Activated T-cell treated with anti-CD3 and anti-CD28 coated beads for 48 hours (primary cell): ENCODE measurements at regions not wholly inside any gene's neighbourhood (a gene's known extent, or its start where the extent isn't known, plus 50 kb on each side); places are given as distances from the start of the nearest gene placed in this dataset.

Experiments used
- DNase-seq: peaks from one replicate; pipeline ENCODE4 v3.0.0-alpha.2; 2020; ENCODE audit warnings: low read depth

DNA sequence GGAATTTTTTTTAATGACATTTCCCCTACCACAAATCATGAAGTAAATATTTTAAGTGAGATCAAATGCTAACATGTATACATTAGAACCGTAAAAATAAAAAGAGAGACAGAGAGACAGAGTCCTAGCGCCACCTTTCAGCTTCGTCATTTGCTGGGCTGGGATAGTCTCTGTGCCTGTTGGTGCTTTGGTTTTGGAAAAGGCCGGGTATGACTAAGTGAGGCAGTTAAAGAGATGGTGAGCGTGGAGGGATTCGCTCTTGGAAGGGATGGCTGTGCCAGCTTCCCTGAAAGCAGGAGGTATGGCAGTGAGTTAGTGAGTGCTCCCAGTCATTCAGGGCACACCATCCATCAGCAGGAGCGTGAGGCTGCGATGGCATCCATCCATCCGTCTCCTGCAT is 729.6 kb upstream of the WWC1 start:
- DNase-seq, result no peak

- DNase-seq, result no peak
Observed at GRCh38 chr5:167564275-167564674, 727.2 kb upstream of the WWC1 start.

GRCh38 chr5:167565189-167565954 is 726.1 kb upstream of the WWC1 start:
- DNase-seq, result no peak

DNA sequence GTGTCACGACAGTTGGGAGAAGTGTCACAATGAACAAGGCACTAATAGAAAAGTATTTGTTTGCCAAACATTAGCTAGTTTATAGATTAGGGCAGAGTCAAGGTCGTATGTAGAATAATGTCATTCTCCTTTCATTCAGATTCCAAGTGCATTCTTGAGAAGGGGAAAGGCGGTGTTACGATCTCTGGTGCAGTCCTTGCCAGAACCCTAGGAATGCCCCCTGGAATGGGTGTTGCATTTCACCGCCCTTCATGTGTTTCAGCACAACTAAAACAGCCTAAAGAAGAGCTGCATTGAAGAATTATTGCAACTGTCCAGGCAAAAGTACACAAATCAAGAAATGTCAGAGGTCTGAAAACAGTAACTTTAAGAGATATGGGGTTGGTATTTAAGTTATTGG is 721.0 kb upstream of the WWC1 start:
- no peak for DNase-seq

DNA sequence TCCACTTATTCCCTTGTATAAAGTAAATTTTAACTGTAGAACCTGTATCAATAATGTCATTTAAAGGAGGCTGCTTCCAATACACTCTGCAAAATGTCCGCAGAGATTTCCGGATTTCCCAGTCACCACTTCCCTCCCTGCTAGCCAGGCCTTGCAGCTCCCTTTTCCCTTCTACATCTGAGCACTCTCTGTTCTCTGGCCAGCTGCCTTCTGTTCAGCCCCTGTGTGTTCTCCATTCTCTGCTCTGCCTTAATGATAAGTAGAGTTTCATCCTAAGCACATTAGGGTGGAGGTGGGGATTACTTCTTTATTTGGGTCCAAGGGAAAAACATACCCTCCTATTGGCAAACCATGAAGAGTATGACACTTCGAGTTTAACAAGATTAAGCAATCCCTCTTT is 719.6 kb upstream of the WWC1 start:
- DNase-seq, result no peak

DNA sequence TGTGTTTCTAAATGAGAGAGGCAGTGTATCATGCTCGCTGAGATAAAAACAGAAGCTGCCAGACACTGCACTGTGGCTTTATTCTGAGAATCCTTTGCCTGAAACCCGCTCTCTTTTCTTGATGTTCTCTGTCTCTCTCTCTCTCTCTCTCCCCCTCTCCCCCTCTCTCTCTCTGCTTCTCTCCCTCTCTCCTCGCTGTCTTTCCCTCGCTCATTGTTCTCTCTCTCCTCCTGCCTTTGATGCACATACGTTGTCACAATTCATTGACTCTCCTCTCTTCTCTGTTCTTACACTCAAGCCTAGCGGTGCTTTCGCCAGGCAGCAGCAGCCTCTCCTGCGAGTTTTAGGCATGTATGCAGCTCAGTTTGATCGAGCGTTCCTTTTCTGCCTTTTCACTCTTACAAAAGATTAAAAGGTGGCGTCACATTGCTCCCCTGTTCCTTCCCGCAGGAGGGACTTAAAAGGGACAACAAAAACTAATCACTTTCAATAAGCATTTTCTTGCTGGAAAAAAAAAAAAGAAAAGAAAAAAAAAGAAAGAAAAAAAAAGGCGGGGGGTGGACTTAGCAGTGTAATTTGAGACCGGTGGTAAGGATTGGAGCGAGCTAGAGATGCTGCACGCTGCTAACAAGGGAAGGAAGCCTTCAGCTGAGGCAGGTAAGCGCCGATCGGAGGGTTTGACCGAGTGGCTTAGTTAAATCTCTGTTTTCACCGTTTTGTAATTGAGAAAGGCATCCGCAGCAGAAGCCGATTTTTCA is 717.9 kb upstream of the WWC1 start:
- DNase-seq, result no peak

GRCh38 chr5:167574464-167574863 is 717.0 kb upstream of the WWC1 start:
- DNase-seq, result no peak

GRCh38 chr5:167575330-167575729 is 716.1 kb upstream of the WWC1 start:
- DNase-seq, result no peak

DNA sequence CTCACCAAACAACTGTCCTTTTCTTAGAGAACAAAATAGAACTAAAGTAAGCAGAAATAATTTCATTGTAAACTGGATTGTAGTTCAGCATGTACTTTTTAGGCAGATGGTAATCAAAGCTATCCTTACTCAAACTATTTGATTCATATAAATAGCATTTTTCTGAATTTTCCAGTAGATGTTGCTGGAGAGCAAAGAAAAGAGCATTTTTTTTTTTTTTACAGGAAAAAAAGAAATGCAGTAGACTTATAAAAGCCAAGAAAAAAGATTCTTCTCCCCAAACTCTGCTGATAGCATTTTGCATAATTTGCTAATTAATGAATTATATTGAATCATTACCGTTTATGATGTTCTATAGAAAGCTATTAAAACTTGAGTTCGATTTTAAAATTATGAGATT is 715.3 kb upstream of the WWC1 start:
- no peak for DNase-seq

DNA sequence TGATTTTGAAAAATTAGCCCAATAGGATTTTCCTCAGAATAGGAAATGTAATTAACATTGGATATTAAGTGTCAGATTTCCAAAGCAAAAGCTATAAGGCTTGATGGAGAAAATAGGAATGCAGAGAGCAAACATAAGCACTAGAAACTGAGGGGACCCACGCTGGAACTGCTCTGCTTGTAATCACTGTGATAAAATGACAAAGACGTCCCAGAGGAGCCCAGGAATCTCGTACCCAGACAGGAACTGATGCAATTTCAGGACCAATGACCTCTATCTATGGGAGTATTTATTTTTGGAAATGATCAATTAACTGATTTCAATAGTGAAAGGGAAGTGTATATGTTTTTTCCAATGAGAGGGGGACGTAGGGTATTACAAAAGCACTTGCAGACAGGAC is 714.5 kb upstream of the WWC1 start:
- no peak for DNase-seq

DNA sequence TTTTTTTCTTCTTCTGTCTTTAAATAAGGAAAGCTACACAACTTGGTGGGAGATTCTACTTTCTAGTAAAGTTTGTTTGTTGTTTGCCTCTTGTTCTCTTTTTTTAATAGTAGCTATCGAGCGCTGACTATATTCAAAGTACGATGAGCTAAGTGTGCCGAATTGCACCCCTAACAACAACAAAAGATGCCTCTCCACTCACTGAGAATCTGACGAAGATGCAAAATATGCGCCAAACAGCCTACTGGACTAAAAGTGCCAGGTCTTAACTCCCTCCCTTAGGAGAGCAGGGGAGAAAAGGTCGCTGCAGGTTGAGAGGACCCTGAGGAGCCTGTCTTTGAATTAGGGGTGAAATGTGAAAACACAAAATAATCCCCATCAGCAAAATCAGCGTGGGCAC is 713.8 kb upstream of the WWC1 start:
- no peak for DNase-seq

- no peak for DNase-seq
Observed at GRCh38 chr5:167578977-167579692, 712.3 kb upstream of the WWC1 start.

DNA sequence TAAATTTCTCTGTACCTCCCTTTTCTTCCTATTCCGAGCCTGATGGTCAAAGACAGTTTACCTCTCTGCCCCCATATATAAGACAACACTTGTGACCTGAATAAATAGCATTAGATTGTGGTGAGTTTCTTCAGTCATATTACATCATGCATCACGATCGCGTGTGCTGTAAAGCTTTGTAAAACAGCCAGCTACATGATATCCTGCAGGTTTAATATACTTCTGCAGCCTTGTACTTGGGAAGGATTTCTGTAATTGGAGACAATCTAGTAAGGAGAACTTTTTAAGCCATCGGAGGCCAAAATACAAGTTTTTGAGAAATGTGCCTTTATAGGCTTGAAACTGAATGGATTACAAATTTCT is 711.8 kb upstream of the WWC1 start:
- DNase-seq, result no peak

GRCh38 chr5:167580608-167581007 is 710.8 kb upstream of the WWC1 start:
- no peak for DNase-seq

- DNase-seq, result no peak
Observed at GRCh38 chr5:167582283-167582682, 709.2 kb upstream of the WWC1 start.

DNA sequence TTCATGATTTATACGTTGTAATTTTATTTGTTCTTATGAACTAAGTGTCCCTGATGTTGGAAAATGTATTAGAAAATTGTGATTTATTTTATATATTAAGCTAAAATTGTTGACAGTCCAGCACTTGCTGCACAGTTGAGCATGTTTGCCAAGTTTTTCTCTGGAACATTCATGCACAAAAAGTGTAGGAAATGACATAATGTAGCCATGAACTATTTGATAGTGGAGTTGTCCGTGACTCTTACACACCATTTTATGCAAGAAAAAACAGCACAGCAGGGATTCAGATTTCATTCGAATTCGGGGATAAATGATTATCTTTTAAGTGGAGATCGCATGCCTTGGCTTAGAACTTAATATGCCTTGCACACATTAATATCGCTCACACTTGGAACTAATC is 708.6 kb upstream of the WWC1 start:
- DNase-seq, result no peak

- no peak for DNase-seq
Observed at GRCh38 chr5:167585184-167585583, 706.3 kb upstream of the WWC1 start.

DNA sequence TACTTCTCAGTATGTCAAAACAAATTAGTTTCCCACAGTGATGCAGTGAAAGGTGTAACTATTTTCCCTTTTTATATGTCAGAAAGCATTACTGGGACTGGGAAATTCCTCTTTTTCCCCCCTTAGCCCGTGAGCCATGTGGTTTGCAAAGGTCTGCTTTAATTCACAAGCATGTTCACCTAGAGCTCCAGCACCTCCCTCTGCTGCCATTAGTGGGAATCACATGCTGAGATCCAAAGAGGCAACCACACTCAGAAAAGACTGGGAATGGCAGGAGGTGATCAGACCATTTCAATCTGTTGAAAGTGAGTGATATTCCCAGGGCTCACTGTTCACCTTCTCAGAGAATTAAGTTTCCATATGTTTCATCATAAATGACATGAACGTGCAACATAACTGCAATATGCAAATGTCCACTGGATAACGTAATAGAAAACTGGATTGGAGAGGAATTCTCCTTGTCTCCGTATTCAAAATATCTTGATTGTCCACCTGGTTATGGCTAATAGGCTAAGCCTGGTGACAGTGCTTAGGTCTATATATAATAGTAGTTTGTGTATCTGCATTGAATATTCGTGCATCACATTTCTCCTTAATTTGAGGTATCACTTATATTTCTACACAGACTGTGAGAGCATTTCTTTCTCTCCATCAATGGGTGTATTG is 703.5 kb upstream of the WWC1 start:
- DNase-seq, result no peak

GRCh38 chr5:167592114-167592513 is 699.3 kb upstream of the WWC1 start:
- DNase-seq, result no peak

- no peak for DNase-seq
Observed at GRCh38 chr5:167593329-167594060, 698.0 kb upstream of the WWC1 start.

- no peak for DNase-seq
Observed at GRCh38 chr5:167594061-167594435, 697.4 kb upstream of the WWC1 start.

DNA sequence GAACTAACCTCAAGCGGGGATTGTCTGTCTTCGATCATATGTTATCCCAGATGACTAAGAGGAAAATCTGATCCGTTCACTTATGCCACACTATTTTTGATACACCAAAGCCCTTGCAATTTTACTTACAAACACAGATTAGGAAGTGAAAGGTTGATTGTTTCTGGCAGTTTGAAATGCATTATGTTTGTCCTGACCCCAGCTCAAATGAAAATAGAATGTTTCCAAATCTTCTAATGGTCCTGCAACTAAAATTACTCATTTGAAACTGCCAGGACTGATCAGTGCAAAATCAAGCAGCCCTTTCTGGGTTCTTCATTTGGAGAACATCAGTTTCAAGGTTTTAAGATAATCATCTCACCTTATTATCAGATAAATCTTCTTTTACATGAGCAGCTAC is 696.7 kb upstream of the WWC1 start:
- DNase-seq, result no peak
